ENCODE measurements at regions not wholly inside any gene's neighbourhood (a gene's known extent, or its start where the extent isn't known, plus 50 kb on each side); places are given as distances from the start of the nearest gene placed in this dataset.

DNA sequence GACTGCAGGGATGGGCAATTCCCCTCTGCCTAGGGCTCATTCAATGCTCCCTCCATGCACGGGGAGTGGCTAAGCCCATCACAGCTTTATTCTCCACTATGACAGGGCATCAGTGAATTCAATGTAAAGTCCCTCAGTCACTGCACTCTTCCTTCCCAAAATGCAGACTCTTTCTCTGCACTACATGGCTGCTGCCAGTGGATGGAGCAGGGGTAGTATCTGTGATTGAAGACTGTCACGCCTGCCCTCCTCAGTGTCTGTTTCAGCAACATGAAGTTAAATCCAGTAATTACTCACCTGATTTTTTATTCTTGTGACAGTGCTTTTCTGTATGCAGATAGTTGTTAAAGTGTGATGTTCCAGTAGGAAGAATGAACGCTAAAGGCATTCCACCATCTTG is 1323.2 kb downstream of the AMY1C start:
- TF ChIP-seq, protein P1, sequence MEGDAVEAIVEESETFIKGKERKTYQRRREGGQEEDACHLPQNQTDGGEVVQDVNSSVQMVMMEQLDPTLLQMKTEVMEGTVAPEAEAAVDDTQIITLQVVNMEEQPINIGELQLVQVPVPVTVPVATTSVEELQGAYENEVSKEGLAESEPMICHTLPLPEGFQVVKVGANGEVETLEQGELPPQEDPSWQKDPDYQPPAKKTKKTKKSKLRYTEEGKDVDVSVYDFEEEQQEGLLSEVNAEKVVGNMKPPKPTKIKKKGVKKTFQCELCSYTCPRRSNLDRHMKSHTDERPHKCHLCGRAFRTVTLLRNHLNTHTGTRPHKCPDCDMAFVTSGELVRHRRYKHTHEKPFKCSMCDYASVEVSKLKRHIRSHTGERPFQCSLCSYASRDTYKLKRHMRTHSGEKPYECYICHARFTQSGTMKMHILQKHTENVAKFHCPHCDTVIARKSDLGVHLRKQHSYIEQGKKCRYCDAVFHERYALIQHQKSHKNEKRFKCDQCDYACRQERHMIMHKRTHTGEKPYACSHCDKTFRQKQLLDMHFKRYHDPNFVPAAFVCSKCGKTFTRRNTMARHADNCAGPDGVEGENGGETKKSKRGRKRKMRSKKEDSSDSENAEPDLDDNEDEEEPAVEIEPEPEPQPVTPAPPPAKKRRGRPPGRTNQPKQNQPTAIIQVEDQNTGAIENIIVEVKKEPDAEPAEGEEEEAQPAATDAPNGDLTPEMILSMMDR (conservative IDR thresholded peaks at IDR 0.05; ENCODE audit: low read depth, low read length) = no peak
- no peak for TF ChIP-seq EZH2 (IDR thresholded peaks at IDR 0.05; ENCODE audit: borderline replicate concordance, low read depth, low read length, poor library complexity, severe bottlenecking)

All from A673 (cell line).